ENCODE measurements at regions not wholly inside any gene's neighbourhood (a gene's known extent, or its start where the extent isn't known, plus 50 kb on each side); places are given as distances from the start of the nearest gene placed in this dataset.
"Not testable (repeated sequence)": the region's sequence is repeated elsewhere in the genome, so short reads cannot be mapped to it uniquely, and the experiment has no call there.

GRCh38 chr22:49678137-49678841, 149.4 kb downstream of the BRD1 start:
- no peak for DNase-seq (ENCODE audit: low read depth in 4 of 4, low spot score in 2 of 4)

GRCh38 chr22:49677495-49677889, 150.2 kb downstream of the BRD1 start:
- DNase-seq (ENCODE audit: low read depth in 4 of 4, low spot score in 2 of 4): no peak

- no peak for DNase-seq (ENCODE audit: low read depth in 4 of 4, low spot score in 2 of 4)
Measured at GRCh38 chr22:49676783-49677494, 150.7 kb downstream of the BRD1 start.

- no peak for DNase-seq (ENCODE audit: low read depth in 4 of 4, low spot score in 2 of 4)
Measured at GRCh38 chr22:49676230-49676629, 151.4 kb downstream of the BRD1 start.

- DNase-seq (ENCODE audit: low read depth in 4 of 4, low spot score in 2 of 4): no peak
Measured at GRCh38 chr22:49674479-49675050, 153.1 kb downstream of the BRD1 start.

- DNase-seq (ENCODE audit: low read depth in 4 of 4, low spot score in 2 of 4): no peak
Measured at GRCh38 chr22:49673048-49673447, 154.6 kb downstream of the BRD1 start.

GRCh38 chr22:49672014-49672516, 155.6 kb downstream of the BRD1 start:
- no peak for DNase-seq (ENCODE audit: low read depth in 4 of 4, low spot score in 2 of 4)

GRCh38 chr22:49671331-49672013, 156.2 kb downstream of the BRD1 start:
- no peak for DNase-seq (ENCODE audit: low read depth in 4 of 4, low spot score in 2 of 4)

GRCh38 chr22:49670456-49671330, 157.0 kb downstream of the BRD1 start:
- DNase-seq (ENCODE audit: low read depth in 4 of 4, low spot score in 2 of 4): no peak

- not testable (repeated sequence) for DNase-seq (ENCODE audit: low read depth in 4 of 4, low spot score in 2 of 4)
Measured at GRCh38 chr22:49669969-49670455, 157.7 kb downstream of the BRD1 start.

- DNase-seq (ENCODE audit: low read depth in 4 of 4, low spot score in 2 of 4): not testable (repeated sequence)
Measured at GRCh38 chr22:49669427-49669968, 158.2 kb downstream of the BRD1 start.

- no peak for DNase-seq (ENCODE audit: low read depth in 4 of 4, low spot score in 2 of 4)
Measured at GRCh38 chr22:49668402-49668801, 159.3 kb downstream of the BRD1 start.

GRCh38 chr22:49667236-49667635, 160.4 kb downstream of the BRD1 start:
- no peak for DNase-seq (ENCODE audit: low read depth in 4 of 4, low spot score in 2 of 4)

GRCh38 chr22:49666146-49666809, 161.4 kb downstream of the BRD1 start:
- no peak for DNase-seq (ENCODE audit: low read depth in 4 of 4, low spot score in 2 of 4)

GRCh38 chr22:49664891-49665290, 162.8 kb downstream of the BRD1 start:
- no peak for DNase-seq (ENCODE audit: low read depth in 4 of 4, low spot score in 2 of 4)

GRCh38 chr22:49664371-49664881, 163.2 kb downstream of the BRD1 start:
- DNase-seq (ENCODE audit: low read depth in 4 of 4, low spot score in 2 of 4): no peak

GRCh38 chr22:49663823-49664222, 163.8 kb downstream of the BRD1 start:
- no peak for DNase-seq (ENCODE audit: low read depth in 4 of 4, low spot score in 2 of 4)

GRCh38 chr22:49663311-49663711, 164.4 kb downstream of the BRD1 start:
- DNase-seq (ENCODE audit: low read depth in 4 of 4, low spot score in 2 of 4): no peak

GRCh38 chr22:49662681-49663080, 165.0 kb downstream of the BRD1 start:
- DNase-seq (ENCODE audit: low read depth in 4 of 4, low spot score in 2 of 4): no peak

All from left renal cortex interstitium (tissue), 4 donors.